ENCODE measurements at regions not wholly inside any gene's neighbourhood (a gene's known extent, or its start where the extent isn't known, plus 50 kb on each side); places are given as distances from the start of the nearest gene placed in this dataset.
"Not testable (repeated sequence)": the region's sequence is repeated elsewhere in the genome, so short reads cannot be mapped to it uniquely, and the experiment has no call there.

- intact Hi-C loops (cut with DNase I) = loop anchor here in 1 of 3 donors (10.0 kb wide), 1 partner anchor 446 kb away; no protein-coding TSS in a partner anchor
- no peak for TF ChIP-seq CTCF (IDR thresholded peaks at IDR 0.05)
- Histone ChIP-seq H3K9me3 (no peaks in the 10 kb centered on the region), H3K4me3 (no peak overlapping the region), H3K27ac (no peak overlapping the region), H3K36me3 (no peaks in the 10 kb centered on the region), H3K4me1 (no peaks in the 10 kb centered on the region), H3K27me3 (no peaks in the 10 kb centered on the region)
- ATAC-seq = no peak
- no peak for FAIRE-seq
- 89 to 91% methylated on average over 2 of the region's 2 CpGs for WGBS, 2 donors
- no peak for DNase-seq
Measured at GRCh38 chr20:52071136-52071535, 120.4 kb downstream of the ZFP64 start.

- DNase-seq (no peak), ATAC-seq (no peak), FAIRE-seq (no peak)
- TF ChIP-seq CTCF (IDR thresholded peaks at IDR 0.05) = no peak
- Histone ChIP-seq H3K9me3 (no peaks in the 10 kb centered on the region), H3K36me3 (no peaks in the 10 kb centered on the region), H3K27ac (no peak overlapping the region), H3K4me1 (no peaks in the 10 kb centered on the region), H3K4me3 (no peak overlapping the region), H3K27me3 (no peaks in the 10 kb centered on the region)
- intact Hi-C loops (cut with DNase I) = no loop called here
- WGBS, 2 donors = 87 to 96% methylated on average over 1 of the region's 1 CpG
Measured at GRCh38 chr20:52064931-52065330, 126.6 kb downstream of the ZFP64 start.

- WGBS, 2 donors = 79 to 90% methylated on average over 5 of the region's 5 CpGs
- H3K27me3 ChIP-seq = no peaks in the 10 kb centered on the region
- no peak for FAIRE-seq
Measured at GRCh38 chr20:52062452-52063209, 128.9 kb downstream of the ZFP64 start.

GRCh38 chr20:52060794-52061714, 130.5 kb downstream of the ZFP64 start:
- Histone ChIP-seq H3K9me3 (no peaks in the 10 kb centered on the region), H3K4me3 (no peak overlapping the region), H3K36me3 (no peaks in the 10 kb centered on the region), H3K27me3 (no peaks in the 10 kb centered on the region), H3K4me1 (no peaks in the 10 kb centered on the region), H3K27ac (no peak overlapping the region)
- 51 to 56% methylated on average over 11 of the region's 11 CpGs for WGBS, 2 donors
- ATAC-seq (peak in 3 of 4 donors; percentile 35 to 63 (median 61)), FAIRE-seq (no peak), DNase-seq (peak in 1 of 6 donors; percentile 11)
- TF ChIP-seq CTCF (IDR thresholded peaks at IDR 0.05) = no peak
- intact Hi-C loops (cut with DNase I) = no loop called here

More at GRCh38 chr20:52062452-52063209, 128.9 kb downstream of the ZFP64 start:
- DNase-seq = no peak
- Histone ChIP-seq H3K36me3 (no peaks in the 10 kb centered on the region), H3K9me3 (no peaks in the 10 kb centered on the region), H3K4me3 (no peak overlapping the region), H3K4me1 (no peaks in the 10 kb centered on the region), H3K27ac (no peak overlapping the region)
- intact Hi-C loops (cut with DNase I) = no loop called here
- no peak for ATAC-seq
- no peak for TF ChIP-seq CTCF (IDR thresholded peaks at IDR 0.05)

GRCh38 chr20:52057133-52057532, 134.4 kb downstream of the ZFP64 start:
- H3K27ac ChIP-seq; DNase-seq; H3K4me1 ChIP-seq; intact Hi-C loops (cut with DNase I); H3K36me3 ChIP-seq; H3K9me3 ChIP-seq; H3K27me3 ChIP-seq; ATAC-seq; FAIRE-seq; H3K4me3 ChIP-seq: not testable (repeated sequence)
- 98% methylated on average over 3 of the region's 3 CpGs for WGBS, 2 donors
